Subcutaneous abdominal adipose tissue (tissue), 5 donors: ENCODE measurements at regions not wholly inside any gene's neighbourhood (a gene's known extent, or its start where the extent isn't known, plus 50 kb on each side); places are given as distances from the start of the nearest gene placed in this dataset.
"Not testable (repeated sequence)": the region's sequence is repeated elsewhere in the genome, so short reads cannot be mapped to it uniquely, and the experiment has no call there.

Experiments
- H3K27ac ChIP-seq: one replicate; pipeline ENCODE4 v1.7.0; 2013; ENCODE audit warnings: low read depth, mild to moderate bottlenecking, inconsistent platforms, low read length, moderate library complexity
- H3K27me3 ChIP-seq, 5 donors: one replicate each; pipeline ENCODE4 v1.7.0; 2013; ENCODE audit warnings: low read length in 5 of 5, inconsistent platforms in 1 of 5; ENCODE audit not compliant: control insufficient read depth in 5 of 5, insufficient read depth in 4 of 5
- H3K36me3 ChIP-seq, 5 donors: one replicate each; pipeline ENCODE4 v1.7.0; 2013; ENCODE audit warnings: low read length in 5 of 5; ENCODE audit not compliant: control insufficient read depth in 5 of 5, insufficient read depth in 5 of 5
- H3K4me1 ChIP-seq, 5 donors: one replicate each; pipeline ENCODE4 v1.7.0; 2013; ENCODE audit warnings: low read length in 5 of 5, mild to moderate bottlenecking in 3 of 5, moderate library complexity in 1 of 5; ENCODE audit not compliant: control insufficient read depth in 5 of 5, insufficient read depth in 5 of 5
- H3K4me3 ChIP-seq, 5 donors: one replicate each; pipeline ENCODE4 v1.7.0; 2013; ENCODE audit warnings: low read length in 5 of 5, low read depth in 1 of 5
- H3K9ac ChIP-seq, 5 donors: one replicate each; pipeline ENCODE4 v1.7.0; 2013; ENCODE audit warnings: low read length in 5 of 5, mild to moderate bottlenecking in 4 of 5, moderate library complexity in 3 of 5
- H3K9me3 ChIP-seq, 5 donors: one replicate each; pipeline ENCODE4 v1.7.0; 2013; ENCODE audit warnings: low read length in 5 of 5; ENCODE audit not compliant: control insufficient read depth in 5 of 5
- donor health status: healthy.
- donor health status: healthy.
- donor health status: healthy.
- donor health status: healthy.
- donor health status: healthy.

DNA sequence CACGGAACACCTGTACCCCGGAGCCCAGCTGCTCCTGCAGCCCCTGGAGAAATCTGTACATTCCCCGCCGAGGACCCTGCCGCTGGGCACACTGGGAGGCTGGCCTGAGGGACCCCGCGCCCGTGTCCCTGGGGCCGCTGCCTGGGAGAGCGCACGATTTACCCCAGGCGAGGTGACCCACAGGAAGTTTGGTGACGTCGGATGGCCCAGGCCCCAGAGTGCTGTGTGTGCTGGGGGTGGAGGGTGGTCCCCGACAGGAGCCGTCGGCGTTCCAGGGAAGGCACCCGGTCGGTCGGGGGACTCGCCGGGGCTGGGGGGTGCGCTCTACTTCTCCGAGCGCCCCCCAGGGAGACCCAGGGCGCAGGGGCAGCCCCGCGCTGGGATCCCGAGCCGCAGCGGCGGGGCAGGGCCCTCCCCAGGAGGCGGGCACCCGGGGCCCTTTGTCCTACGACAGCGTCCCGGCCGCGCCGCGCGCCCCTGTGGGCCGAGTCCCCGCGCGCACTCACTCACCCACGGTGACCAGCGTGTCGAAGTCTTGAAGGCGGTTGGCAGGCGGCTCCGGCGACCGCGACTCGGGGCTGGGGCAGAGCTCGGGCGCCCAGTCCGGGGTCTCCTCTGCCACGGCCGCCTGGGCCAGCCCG is 167.9 kb upstream of the PRKX start:
- H3K9me3 ChIP-seq, H3K4me3 ChIP-seq, H3K4me1 ChIP-seq, H3K27ac ChIP-seq, H3K36me3 ChIP-seq, H3K9ac ChIP-seq, H3K27me3 ChIP-seq: not testable (repeated sequence)

DNA sequence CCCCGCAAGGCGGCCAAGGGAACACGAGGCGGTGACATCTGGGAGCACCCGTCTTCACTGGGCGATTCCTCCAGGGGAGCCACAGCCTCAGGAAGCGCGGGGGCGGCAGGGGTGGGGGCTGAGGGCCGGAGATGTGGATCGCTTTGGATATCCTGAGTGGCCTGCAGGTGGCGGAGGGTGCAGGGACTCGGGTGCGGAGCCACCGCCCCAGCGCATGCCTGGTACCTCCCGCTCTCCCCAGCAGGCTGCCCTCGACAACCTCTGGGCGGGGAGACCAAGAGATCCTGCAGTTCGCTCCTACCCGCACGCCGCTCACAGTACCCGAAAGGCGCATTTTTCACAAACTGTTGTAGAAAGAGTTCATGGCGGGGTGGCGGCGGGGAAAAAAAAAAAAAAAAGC is 162.9 kb upstream of the PRKX start:
- H3K9me3 ChIP-seq, H3K27me3 ChIP-seq, H3K27ac ChIP-seq, H3K36me3 ChIP-seq, H3K9ac ChIP-seq, H3K4me1 ChIP-seq, H3K4me3 ChIP-seq: not testable (repeated sequence)

DNA sequence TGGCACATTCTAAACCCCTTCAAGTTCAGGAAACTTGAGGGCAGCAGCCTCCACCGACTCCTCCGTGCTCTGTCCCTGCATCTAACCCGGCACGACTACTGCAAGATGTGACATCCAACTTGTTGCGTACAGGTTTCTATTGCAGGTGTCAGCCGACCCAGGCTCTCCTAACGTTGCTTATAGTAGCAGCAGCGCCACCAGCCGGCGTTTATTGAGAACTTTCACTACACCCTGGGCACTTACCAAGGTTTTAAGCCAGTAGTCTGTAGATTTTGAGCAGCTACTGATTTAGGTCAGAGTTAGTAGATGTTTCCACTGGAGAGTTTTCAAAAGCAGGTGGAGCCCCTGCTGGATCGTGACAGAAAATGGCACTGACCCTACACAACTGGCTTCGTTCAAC is 162.2 kb upstream of the PRKX start:
- H3K4me1 ChIP-seq, H3K27me3 ChIP-seq, H3K9ac ChIP-seq, H3K4me3 ChIP-seq, H3K36me3 ChIP-seq, H3K27ac ChIP-seq, H3K9me3 ChIP-seq: not testable (repeated sequence)

DNA sequence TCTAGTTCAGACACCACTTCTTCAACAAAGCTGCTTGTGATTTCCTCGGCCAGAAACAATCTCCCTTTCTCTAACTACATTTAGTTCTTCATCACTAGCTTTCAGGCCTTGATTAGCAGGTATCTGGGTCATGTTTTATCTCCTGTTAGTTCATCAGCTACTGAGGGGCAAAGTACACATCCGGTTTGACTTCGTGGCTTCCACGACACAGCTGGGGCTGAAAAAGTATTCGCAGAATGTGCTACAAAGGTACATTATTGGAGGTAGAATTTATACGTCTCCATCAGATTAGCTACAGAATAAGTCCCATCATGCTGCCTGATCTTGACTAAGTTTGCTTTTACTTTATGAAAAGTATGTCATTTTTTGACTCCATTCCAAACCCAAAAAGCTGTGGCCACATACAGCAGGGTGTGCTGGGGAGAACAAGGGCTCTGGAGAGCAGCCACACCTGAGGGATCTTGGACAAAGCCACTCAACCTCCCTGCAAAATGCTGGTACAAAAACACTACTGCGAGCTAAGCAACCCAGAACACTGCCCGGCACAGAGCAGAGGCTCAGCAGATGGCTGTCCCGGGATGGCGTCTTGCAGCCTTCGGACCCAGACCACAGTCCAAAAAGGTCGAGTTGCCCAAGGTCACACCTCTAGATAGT is 158.9 kb upstream of the PRKX start:
- H3K27ac ChIP-seq, H3K4me1 ChIP-seq, H3K36me3 ChIP-seq, H3K9me3 ChIP-seq, H3K4me3 ChIP-seq, H3K27me3 ChIP-seq, H3K9ac ChIP-seq: not testable (repeated sequence)

DNA sequence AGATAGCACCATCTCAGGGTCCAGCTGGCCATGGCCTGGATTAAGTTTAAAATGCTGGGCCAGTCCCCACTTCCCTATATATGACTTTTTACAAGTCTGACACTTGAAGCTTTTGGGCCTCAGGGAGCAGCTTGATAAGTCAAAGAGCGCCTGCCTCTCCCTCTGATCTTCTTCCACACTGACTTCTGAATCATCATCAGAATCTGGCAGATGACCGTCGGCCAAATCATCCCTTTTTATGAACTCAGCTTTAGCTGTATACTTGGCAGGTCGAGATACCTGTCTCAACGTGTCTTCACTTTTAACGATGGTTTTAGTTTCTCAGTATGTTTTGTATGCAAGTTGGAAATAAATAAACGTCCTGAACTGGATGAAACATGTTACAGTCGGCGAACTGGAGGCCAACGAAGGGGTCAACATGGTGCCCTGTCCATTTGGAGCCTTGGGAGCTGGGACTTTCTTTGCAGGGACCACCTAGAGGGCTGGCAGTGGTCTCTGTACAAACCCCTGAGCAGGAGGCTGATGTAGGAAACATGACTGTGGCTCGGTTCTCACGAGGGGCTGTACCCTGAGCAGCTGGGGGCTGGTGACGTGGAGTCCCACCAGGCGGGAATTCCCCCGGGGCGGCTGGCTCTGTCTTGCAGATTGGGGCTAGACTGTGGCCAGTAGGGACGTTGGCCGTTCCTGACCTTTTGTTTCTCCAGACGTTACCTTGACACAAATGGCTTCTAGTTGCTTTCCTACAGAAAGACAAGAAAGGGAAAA is 153.8 kb upstream of the PRKX start:
- not testable (repeated sequence) for H3K36me3 ChIP-seq, H3K4me1 ChIP-seq, H3K9ac ChIP-seq, H3K27me3 ChIP-seq, H3K27ac ChIP-seq, H3K9me3 ChIP-seq, H3K4me3 ChIP-seq

DNA sequence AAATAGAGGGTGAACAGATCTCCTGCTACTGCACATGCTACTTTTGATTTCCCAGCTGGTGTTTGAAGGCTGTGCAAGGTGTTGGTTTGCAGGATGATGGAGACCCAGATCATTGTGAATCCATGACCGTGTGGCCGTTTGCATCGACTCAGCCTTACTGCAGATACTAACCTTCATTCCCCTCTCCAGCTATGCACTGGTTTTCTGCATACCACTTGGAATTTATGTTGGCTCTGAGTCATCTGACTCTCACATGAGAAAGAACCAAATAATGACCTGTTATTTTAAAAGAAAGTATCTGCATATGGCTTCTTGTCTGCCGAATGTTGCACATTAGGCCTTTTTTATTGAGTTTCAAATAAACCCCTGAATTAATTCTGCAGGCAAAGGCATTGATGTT is 144.9 kb upstream of the PRKX start:
- not testable (repeated sequence) for H3K4me3 ChIP-seq, H3K36me3 ChIP-seq, H3K27ac ChIP-seq, H3K9ac ChIP-seq, H3K4me1 ChIP-seq, H3K9me3 ChIP-seq, H3K27me3 ChIP-seq

DNA sequence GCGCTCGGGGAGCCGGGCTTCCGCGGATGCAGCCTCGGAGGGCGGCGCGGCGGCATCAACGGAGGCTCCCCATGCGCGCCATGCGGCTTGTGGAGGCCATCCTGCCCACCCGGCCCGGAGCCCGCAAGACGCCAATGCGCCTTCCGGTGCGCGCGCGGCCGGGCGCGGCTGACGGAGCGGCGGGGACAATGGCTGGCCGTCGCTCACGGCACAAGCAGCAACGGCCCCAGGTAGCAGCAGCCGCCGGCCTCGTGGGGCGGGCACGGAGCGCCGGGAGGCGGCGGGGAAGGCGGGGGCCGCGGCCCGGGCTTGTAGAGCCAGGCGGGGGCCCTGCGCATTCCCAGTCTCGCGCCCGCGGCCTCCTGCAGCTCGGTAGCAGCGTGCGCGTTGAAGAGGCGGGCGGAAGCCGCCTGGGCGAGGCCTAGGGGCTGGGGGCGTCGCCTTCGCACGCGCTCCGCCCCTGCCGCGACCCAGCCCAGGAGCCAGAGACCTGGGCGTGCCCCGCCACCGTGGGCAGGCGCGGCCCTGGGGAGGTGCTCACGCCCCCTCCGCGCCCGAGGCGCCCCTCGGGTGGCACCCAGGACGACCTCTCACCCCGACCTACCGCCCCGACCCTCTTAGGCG is 130.2 kb upstream of the PRKX start:
- not testable (repeated sequence) for H3K36me3 ChIP-seq, H3K27me3 ChIP-seq, H3K27ac ChIP-seq, H3K9ac ChIP-seq, H3K9me3 ChIP-seq, H3K4me1 ChIP-seq, H3K4me3 ChIP-seq

DNA sequence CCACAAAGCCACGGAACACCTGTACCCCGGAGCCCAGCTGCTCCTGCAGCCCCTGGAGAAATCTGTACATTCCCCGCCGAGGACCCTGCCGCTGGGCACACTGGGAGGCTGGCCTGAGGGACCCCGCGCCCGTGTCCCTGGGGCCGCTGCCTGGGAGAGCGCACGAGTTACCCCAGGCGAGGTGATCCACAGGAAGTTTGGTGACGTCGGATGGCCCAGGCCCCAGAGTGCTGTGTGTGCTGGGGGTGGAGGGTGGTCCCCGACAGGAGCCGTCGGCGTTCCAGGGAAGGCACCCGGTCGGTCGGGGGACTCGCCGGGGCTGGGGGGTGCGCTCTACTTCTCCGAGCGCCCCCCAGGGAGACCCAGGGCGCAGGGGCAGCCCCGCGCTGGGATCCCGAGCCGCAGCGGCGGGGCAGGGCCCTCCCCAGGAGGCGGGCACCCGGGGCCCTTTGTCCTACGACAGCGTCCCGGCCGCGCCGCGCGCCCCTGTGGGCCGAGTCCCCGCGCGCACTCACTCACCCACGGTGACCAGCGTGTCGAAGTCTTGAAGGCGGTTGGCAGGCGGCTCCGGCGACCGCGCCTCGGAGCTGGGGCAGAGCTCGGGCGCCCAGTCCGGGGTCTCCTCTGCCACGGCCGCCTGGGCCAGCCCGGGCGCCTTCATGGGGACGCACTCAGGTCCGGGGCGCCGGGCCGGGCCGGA is 129.5 kb upstream of the PRKX start:
- not testable (repeated sequence) for H3K9ac ChIP-seq, H3K4me1 ChIP-seq, H3K4me3 ChIP-seq, H3K27ac ChIP-seq, H3K36me3 ChIP-seq, H3K9me3 ChIP-seq, H3K27me3 ChIP-seq

DNA sequence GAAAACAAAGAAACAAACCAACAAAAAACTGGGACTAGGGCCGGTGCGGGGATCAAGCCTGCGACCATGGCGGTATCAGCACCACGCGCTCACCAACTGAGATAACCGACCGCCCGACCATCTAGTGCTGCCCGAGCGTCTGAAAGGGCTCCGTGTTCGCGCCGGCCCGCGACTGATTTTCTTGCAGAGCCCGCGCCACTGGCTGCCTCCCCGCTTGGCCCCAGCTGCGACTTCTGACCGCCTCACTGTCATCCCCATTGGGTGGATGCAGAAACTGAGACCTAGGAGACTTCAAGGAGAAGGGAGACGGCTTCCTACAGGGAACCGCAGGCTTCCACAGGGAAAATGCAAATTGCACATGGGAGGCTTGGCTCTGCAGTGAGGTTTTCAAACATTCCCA is 125.3 kb upstream of the PRKX start:
- H3K9me3 ChIP-seq, H3K27me3 ChIP-seq, H3K27ac ChIP-seq, H3K4me3 ChIP-seq, H3K4me1 ChIP-seq, H3K9ac ChIP-seq, H3K36me3 ChIP-seq: not testable (repeated sequence)
